ENCODE measurements at regions not wholly inside any gene's neighbourhood (a gene's known extent, or its start where the extent isn't known, plus 50 kb on each side); places are given as distances from the start of the nearest gene placed in this dataset.

DNA sequence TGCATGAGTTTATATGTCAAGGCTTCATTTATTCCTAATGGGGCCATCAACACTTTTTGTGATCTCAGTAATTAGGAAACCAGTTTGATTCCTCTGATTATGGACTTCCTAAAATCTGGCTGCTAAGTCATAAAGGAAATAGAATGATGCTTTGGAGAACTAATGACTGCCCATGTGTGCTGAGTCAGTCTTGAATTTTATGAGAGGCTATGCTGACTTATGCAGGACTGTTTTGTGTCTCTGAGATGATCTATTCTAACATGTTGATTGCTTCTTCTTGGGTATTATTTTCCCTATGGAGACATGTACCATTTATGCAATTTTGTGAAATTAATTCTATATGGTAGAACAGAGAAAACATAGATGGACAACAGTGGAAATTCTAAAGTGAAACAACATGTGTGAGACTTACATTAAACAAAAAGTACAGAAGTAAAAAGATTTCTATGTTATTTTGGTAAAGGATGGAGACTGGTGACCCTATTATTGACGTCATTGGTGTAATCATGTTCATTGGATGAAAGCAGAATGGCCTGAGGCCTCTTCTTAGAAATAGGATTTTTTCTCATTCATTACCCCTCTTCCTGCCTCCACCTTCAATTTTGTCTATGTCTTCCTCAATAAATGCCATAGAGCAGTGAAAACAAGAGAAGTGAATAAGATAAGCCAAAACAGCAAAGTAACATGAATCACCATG lies 1658.2 kb upstream of the PIK3C3 start:
- TF ChIP-seq ZNF274 (IDR thresholded peaks at IDR 0.05; ENCODE audit: low read depth, low read length) (no peak), YY1 (IDR thresholded peaks at IDR 0.05; ENCODE audit: insufficient read depth, insufficient read length) (no peak), SUZ12 (IDR thresholded peaks at IDR 0.05; ENCODE audit: extremely low read depth, insufficient read depth, insufficient read length) (no peak)

All from NT2/D1 (cell line).